Stimulated activated effector memory CD8-positive, alpha-beta T cell treated with anti-CD3 and anti-CD28 coated beads, Interleukin-12 subunit alpha, Interleukin-12 subunit beta, amount 100 ng/mL, for 72 hours (primary cell): ENCODE measurements at regions not wholly inside any gene's neighbourhood (a gene's known extent, or its start where the extent isn't known, plus 50 kb on each side); places are given as distances from the start of the nearest gene placed in this dataset.
"Not testable (repeated sequence)": the region's sequence is repeated elsewhere in the genome, so short reads cannot be mapped to it uniquely, and the experiment has no call there.

Experiments
- ATAC-seq: fragments of 150-1000 bp; cut with Tn5 transposase; 2 replicates; pipeline ENCODE4 v1.10.0; 2021
- DNase-seq, 2 donors: peaks; one replicate each; pipeline ENCODE4 v3.0.0; 2021 to 2022; ENCODE audit warnings: low spot score in 2 of 2
- H3K27ac Mint-ChIP-seq: one replicate; pipeline ENCODE4 v1.8.0; 2022; ENCODE audit warnings: mild to moderate bottlenecking, mixed read lengths
- H3K36me3 Mint-ChIP-seq: one replicate; pipeline ENCODE4 v1.8.0; 2022; ENCODE audit warnings: mild to moderate bottlenecking, mixed read lengths
- H3K4me1 Mint-ChIP-seq: one replicate; pipeline ENCODE4 v1.8.0; 2022; ENCODE audit warnings: mixed read lengths
- H3K4me3 Mint-ChIP-seq: one replicate; pipeline ENCODE4 v1.8.0; 2022; ENCODE audit warnings: mild to moderate bottlenecking, mixed read lengths
- H3K9me3 Mint-ChIP-seq: one replicate; pipeline ENCODE4 v1.8.0; 2022; ENCODE audit warnings: mixed read lengths

DNA sequence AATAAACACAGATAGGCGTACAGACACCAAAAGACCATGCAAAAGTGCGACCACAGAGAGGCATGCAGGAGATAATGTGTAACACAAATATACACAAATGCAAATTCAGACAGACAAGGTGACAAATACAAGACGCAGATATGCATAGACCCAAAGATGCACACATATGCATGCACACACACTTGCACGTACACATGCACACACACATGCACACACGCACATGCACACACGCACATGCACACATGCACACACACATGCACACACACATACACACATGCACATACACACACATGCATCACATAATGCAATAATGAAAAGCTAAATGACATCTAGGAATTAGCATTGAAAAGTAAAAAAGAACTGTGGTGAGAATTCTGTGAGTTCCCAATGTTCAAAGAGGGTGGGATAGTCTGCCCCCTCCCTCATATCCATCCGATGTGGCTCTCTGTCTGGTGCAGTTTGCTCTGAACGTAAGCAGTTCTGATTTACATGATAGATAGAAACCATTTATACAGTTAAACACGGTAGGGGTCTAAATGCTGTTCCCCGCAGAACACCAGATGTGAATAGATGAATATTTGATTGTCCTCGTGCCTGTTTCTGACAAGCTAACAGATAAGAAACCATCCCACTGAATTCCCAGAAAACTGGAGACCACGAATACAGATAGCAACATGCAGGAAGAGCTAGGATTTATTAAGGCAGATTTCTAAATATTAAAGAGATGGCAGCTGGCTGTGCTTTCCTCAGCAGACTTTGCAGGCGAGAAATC lies 186.1 kb downstream of the TMEM114 start:
- Mint-ChIP-seq H3K27ac (no peak overlapping the region), H3K9me3 (peaks cover 22% of the 10 kb centered on the region), H3K4me1 (no peaks in the 10 kb centered on the region), H3K36me3 (no peaks in the 10 kb centered on the region), H3K4me3 (no peak overlapping the region)
- DNase-seq = no peak
- no peak for ATAC-seq

DNA sequence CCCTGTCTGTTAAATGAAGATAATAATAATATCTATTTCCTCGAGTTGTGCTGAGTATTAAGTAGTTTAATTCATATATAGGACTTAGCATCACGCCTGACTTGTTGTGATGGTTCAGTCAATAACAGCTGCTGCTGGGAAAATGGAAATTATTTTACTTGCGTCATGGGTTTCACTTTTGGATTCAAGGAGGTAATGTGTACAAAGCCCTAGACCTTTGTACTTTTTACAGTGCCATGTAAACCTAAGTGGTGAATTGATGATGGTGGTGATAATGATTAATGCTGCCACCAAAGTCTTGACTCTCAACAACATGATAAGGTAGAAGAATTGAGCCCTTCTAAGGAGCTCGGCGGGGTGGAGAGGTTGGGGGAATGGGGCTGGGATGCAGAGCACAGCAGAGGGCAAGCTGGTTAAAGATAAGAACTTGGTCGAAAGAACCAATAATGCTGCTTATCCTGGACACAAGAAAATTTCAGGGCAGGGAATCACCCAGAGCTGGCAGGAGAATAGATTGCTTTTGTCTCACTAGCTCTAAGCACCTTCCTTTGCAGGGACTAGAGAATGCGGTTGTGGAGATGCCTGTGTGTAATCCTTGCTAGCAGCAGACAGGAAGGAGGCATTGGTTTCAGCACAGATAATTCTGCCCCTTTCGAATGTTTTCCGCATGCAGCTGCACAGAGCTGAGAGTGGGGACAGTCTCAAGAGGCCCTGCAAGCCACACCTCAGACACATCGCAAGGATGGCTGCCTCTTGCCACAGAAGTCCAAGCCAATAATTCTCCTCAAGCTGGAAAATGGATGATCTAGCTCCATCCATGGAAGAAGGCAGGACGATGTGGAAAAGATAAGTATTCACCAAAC lies 187.1 kb downstream of the TMEM114 start:
- no peak for DNase-seq
- Mint-ChIP-seq H3K4me3 (no peak overlapping the region), H3K4me1 (no peaks in the 10 kb centered on the region), H3K36me3 (no peaks in the 10 kb centered on the region), H3K9me3 (peaks cover 24% of the 10 kb centered on the region), H3K27ac (no peak overlapping the region)
- ATAC-seq = no peak

DNA sequence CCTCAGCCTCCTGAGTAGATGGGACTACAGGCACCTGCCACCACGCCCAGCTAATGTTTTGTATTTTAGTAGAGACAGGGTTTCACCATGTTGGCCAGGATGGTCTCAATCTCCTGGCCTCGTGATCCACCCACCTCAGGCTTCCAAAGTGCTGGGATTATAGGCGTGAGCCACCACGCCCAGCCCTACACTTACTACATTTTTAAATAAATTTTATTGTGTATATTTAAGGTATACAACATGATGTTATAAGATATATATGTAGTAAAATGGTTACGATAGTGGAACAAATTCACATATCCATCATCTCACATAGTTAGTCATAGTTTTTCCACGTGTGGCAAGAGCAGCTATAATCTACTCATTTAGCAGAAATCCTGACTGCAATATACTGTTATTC lies 189.6 kb downstream of the TMEM114 start:
- H3K36me3 Mint-ChIP-seq, ATAC-seq, H3K27ac Mint-ChIP-seq, H3K4me1 Mint-ChIP-seq, DNase-seq, H3K4me3 Mint-ChIP-seq: not testable (repeated sequence)
- peaks cover 14% of the 10 kb centered on the region for H3K9me3 Mint-ChIP-seq

DNA sequence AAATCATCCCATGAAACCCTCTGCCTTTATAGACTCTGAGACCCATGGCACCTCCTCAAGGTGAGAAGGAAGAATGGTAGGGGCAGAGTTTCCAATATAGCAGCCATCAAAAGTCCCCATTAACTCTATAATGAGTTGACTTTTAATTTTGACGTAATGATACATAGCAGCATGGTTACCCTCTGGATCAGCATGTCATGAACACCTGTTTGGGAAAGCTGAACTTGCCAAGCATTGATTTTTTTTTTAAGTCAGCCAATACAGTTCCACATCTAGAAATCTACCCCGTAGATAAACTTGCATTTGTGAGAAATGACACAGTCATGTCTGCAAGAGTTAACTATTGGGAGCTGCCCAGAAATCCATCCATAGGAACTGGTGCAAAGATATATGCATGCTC lies 191.8 kb downstream of the TMEM114 start:
- H3K9me3 Mint-ChIP-seq = peaks cover 7% of the 10 kb centered on the region
- H3K4me1 Mint-ChIP-seq = no peaks in the 10 kb centered on the region
- no peak overlapping the region for H3K4me3 Mint-ChIP-seq
- no peaks in the 10 kb centered on the region for H3K36me3 Mint-ChIP-seq
- no peak overlapping the region for H3K27ac Mint-ChIP-seq
- ATAC-seq = no peak
- no peak for DNase-seq

DNA sequence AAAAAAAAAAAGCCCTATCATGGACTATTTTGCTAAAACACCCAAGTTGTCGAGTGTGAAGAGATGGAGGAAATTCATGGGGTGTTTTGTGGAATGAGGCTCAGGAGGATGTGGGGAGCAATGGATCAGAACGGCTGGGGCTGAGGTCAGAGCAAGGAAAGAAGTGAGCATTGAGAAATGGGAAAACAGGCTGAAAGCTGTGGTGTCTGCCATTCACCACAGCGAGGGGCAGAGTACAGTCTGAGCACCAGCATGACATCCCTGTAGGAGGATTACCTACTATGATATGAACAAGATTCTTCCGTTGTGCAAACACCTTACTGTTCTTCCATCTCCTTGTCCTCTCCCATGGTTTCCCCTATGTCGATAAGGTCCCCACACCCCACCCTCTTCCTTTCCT lies 193.1 kb downstream of the TMEM114 start:
- no peak overlapping the region for H3K4me3 Mint-ChIP-seq
- no peak overlapping the region for H3K27ac Mint-ChIP-seq
- H3K9me3 Mint-ChIP-seq = peaks cover 3% of the 10 kb centered on the region
- DNase-seq (no peak), ATAC-seq (no peak)
- H3K36me3 Mint-ChIP-seq = no peaks in the 10 kb centered on the region
- no peaks in the 10 kb centered on the region for H3K4me1 Mint-ChIP-seq

DNA sequence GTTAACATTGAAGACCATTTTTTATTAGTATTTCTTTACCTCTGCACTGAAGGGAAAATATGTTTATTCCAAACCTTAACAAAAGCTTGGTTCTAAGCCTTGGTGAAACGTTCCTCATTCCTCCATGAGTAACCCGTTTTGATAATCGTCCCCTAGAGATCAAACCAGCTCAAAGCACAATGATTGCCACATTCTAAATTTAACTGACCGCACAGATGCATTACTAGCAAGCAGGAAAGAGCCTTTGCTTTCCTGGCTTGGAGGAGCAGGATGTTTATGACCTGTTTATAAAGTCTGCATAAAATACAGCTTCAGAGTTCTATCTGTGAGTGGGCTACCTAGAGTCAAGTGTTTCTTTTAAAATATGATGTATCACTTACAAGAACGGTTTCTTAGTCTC lies 193.8 kb downstream of the TMEM114 start:
- DNase-seq (no peak), ATAC-seq (no peak)
- no peaks in the 10 kb centered on the region for H3K4me1 Mint-ChIP-seq
- no peak overlapping the region for H3K4me3 Mint-ChIP-seq
- H3K9me3 Mint-ChIP-seq = peaks cover 6% of the 10 kb centered on the region
- no peak overlapping the region for H3K27ac Mint-ChIP-seq
- H3K36me3 Mint-ChIP-seq = no peaks in the 10 kb centered on the region

DNA sequence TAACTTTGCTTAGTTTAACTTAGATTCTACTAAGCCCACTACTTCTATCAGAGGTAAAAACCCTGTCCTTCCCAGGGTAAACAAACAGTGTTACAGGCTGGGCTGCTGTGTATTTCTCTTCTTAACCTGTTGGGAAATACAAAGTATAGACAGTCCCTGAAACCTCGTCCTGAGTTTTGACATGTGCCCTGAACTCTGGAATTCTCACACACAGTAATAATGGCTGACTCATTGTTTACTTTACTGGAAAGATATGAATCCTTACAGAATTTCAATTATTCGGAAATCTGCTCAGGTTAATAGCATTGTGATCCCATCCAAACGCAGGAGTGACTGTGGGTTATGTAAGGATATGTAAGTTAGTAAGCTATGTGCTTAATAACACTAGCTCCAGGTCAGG lies 199.1 kb downstream of the TMEM114 start:
- Mint-ChIP-seq H3K4me3 (no peak overlapping the region), H3K9me3 (peaks cover 11% of the 10 kb centered on the region), H3K4me1 (no peaks in the 10 kb centered on the region), H3K36me3 (no peaks in the 10 kb centered on the region), H3K27ac (no peak overlapping the region)
- ATAC-seq (no peak), DNase-seq (no peak)

DNA sequence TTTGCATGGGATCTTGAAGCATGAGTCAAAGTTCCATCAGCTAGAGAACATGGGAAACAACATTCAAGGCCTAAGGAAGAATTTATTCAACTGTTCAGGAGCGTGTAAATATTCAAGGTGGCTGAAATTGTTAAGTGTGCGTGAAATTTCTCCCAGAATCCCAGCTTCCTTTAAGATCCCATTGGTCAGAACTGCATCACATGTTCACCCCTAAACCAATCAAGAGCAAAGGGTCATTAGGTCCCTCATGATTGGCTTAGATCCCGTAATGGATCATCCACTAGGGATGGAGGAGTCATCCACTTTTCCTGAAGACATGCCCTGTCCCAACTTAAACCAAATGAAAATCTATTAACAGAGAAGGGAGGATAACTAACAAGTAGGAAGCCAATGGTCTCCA lies 201.6 kb downstream of the TMEM114 start:
- Mint-ChIP-seq H3K36me3 (no peaks in the 10 kb centered on the region), H3K4me3 (no peak overlapping the region), H3K27ac (no peak overlapping the region), H3K9me3 (peaks cover 13% of the 10 kb centered on the region), H3K4me1 (no peaks in the 10 kb centered on the region)
- ATAC-seq (no peak), DNase-seq (no peak)

DNA sequence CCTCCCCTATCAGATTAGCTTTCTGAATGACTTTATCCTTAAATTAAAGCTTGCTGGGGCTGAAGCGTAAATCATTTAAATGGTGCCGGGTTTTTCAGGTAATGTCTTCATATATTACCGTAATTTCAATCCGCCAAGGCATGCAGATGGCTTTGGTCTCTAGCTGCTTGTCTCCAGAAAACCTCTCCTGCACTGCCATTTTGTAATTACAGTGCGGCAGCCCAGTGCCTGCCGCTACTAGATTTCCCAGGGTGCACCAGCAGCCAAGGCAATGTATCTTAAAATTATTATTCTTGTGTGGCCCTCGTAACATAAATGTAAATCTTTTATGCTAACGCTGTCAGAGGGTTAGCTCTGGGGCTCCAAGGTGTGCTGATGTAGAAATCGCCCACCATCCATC lies 208.5 kb downstream of the TMEM114 start:
- peaks cover 12% of the 10 kb centered on the region for H3K9me3 Mint-ChIP-seq
- DNase-seq (no peak), ATAC-seq (no peak)
- no peaks in the 10 kb centered on the region for H3K4me1 Mint-ChIP-seq
- no peak overlapping the region for H3K27ac Mint-ChIP-seq
- H3K36me3 Mint-ChIP-seq = no peaks in the 10 kb centered on the region
- no peak overlapping the region for H3K4me3 Mint-ChIP-seq

DNA sequence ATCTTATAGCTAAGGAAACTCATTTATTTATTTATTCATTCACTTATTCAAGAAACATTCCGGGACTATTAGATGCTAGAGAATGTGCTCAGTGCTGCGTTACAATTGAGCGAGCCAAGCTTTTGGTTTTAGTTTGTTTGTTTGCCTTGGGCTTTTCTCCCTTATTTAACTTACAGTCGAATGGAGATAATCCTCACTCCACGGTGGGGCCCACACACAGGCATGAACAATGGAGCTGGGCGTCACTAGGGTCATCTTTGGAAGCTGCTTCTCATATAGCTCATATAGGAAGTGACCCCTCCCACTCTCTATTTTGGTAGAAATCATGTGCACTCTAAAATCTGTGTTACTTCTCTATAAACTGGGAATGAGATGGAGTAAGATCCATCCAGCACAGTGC lies 210.0 kb downstream of the TMEM114 start:
- no peak for ATAC-seq

DNA sequence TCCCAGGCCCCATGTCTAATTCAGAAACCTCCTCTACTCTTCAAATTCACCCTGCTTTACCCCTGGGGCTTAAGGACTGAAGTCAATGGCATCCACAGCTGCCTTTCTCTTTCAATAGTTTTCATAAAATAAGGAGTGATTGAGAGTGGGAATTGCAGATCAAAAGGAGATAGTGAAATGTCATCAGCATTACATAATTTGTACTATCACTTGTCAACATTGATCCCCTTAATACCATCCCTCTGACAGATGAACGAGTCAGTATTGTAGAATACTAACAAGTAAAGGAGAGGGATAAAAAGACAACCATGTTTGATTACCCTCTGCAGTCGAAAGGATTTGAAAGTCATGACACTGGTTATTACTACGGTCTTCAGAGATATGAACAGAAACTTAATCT lies 212.4 kb downstream of the TMEM114 start:
- Mint-ChIP-seq H3K9me3 (peaks cover 14% of the 10 kb centered on the region), H3K36me3 (no peaks in the 10 kb centered on the region), H3K4me3 (no peak overlapping the region), H3K27ac (no peak overlapping the region), H3K4me1 (no peaks in the 10 kb centered on the region)
- DNase-seq = no peak
- no peak for ATAC-seq

More for the DNA sequence above, 210.0 kb downstream of the TMEM114 start:
- H3K4me3 Mint-ChIP-seq = no peak overlapping the region
- no peak overlapping the region for H3K27ac Mint-ChIP-seq
- H3K4me1 Mint-ChIP-seq = no peaks in the 10 kb centered on the region
- no peaks in the 10 kb centered on the region for H3K36me3 Mint-ChIP-seq
- peaks cover 16% of the 10 kb centered on the region for H3K9me3 Mint-ChIP-seq
- DNase-seq = no peak

DNA sequence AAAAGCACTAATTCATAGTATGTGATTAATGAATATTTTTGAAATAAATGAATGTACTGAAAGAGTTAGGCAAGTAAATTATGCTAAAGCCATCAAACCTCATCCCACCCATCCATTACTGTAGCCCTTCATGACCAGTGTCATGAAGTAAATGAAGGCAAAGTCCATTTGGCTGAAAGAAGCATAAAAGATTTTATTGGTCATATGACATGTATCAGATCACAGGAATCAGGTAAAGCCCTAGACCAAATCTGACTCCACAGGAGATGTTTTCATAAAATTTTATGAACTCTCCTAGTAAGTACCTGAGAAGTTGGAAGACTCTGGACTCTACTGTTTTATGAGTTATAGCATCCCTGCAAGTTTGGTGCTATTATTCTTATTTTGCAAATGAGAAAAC lies 213.5 kb downstream of the TMEM114 start:
- Mint-ChIP-seq H3K4me3 (no peak overlapping the region), H3K36me3 (no peaks in the 10 kb centered on the region), H3K4me1 (no peaks in the 10 kb centered on the region), H3K27ac (no peak overlapping the region), H3K9me3 (peaks cover 14% of the 10 kb centered on the region)
- no peak for DNase-seq
- ATAC-seq = no peak

DNA sequence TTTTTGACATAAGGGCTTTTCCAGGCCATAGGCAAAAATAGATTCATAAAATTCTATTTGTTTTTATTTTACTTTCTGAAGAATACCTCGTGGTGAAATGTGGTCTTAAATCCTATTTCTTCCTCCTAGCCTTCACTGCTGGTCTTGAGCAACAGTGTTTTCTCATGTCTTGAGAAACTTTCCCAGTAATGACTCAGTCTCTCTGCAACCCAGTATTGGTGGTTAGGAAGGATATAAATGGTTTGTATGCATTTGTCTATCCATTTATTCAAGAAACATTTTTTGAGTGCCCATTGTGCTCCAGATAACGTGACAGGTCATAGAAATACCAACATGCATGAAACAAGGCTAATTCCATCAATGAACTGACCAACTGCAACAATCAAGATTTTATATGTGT lies 213.9 kb downstream of the TMEM114 start:
- ATAC-seq (no peak), DNase-seq (no peak)
- no peaks in the 10 kb centered on the region for H3K4me1 Mint-ChIP-seq
- no peak overlapping the region for H3K4me3 Mint-ChIP-seq
- H3K27ac Mint-ChIP-seq = no peak overlapping the region
- H3K36me3 Mint-ChIP-seq = no peaks in the 10 kb centered on the region
- peaks cover 14% of the 10 kb centered on the region for H3K9me3 Mint-ChIP-seq

DNA sequence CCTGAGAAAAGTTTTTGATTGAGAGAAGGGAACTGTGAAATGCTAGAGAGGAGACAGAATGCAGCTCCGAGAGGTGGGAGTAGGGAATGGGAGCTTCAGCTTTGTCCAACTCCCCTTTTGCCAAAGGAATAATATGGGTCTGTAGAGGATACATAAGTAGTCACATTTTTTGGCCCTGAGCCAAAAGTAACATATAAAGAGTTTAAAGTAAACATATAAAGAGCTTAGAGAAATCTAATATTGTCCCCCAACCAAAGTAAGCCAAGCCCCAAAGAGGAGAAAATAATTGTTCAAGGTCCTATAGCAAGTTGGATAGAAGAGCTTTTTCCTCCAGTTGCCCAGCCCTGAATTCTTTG lies 215.1 kb downstream of the TMEM114 start:
- no peak for ATAC-seq
- Mint-ChIP-seq H3K4me1 (no peaks in the 10 kb centered on the region), H3K9me3 (peaks cover 14% of the 10 kb centered on the region), H3K4me3 (no peak overlapping the region), H3K36me3 (no peaks in the 10 kb centered on the region), H3K27ac (no peak overlapping the region)
- no peak for DNase-seq

DNA sequence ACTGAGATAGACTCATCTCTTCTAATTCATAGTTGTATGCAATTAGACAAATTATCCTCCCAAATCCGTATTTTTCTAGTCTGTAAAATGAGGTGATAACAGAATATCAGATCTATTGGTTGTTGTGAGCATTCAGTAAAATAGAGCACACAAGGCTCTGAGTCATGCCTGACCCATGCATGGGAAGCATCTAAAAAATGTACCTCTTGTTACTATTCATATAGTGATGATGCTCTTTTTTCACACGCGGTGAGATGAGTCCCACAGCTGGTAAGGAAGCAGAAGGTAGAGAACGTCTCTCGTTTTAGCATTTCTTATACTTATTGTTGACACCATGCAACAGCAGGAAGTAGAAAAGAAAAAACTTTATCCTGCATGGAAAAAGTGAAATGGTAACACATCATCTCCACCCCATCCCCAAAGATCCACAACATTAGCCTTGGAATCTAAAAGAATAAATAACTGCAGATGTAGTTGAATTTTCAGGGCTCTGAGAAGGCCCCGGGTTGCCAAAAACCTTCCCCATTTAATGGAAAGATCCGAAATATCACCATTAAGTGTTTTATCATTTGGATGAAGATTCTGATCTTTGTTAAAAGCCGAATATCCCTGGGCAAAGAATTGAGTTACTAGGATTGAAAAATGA lies 215.6 kb downstream of the TMEM114 start:
- DNase-seq (no peak), ATAC-seq (no peak)
- no peaks in the 10 kb centered on the region for H3K36me3 Mint-ChIP-seq
- H3K27ac Mint-ChIP-seq = no peak overlapping the region
- no peak overlapping the region for H3K4me3 Mint-ChIP-seq
- peaks cover 13% of the 10 kb centered on the region for H3K9me3 Mint-ChIP-seq
- H3K4me1 Mint-ChIP-seq = no peaks in the 10 kb centered on the region
